ENCODE measurements at regions not wholly inside any gene's neighbourhood (a gene's known extent, or its start where the extent isn't known, plus 50 kb on each side); places are given as distances from the start of the nearest gene placed in this dataset.

- no peak for DNase-seq (ENCODE audit: low read depth)
- TF ChIP-seq CTCF (conservative IDR thresholded peaks at IDR 0.05; ENCODE audit: low read depth, low read length) = no peak
- no peak overlapping the region for H3K4me3 ChIP-seq (ENCODE audit: low read length)
Measured at GRCh38 chr15:70194266-70194665, 96.5 kb upstream of the TLE3 start.

- TF ChIP-seq CTCF (conservative IDR thresholded peaks at IDR 0.05; ENCODE audit: low read depth, low read length) = no peak
- H3K4me3 ChIP-seq (ENCODE audit: low read length) = no peak overlapping the region
- no peak for DNase-seq (ENCODE audit: low read depth)
Measured at GRCh38 chr15:70193734-70194133, 96.0 kb upstream of the TLE3 start.

GRCh38 chr15:70192490-70192889 is 94.8 kb upstream of the TLE3 start:
- H3K4me3 ChIP-seq (ENCODE audit: low read length) = no peak overlapping the region
- TF ChIP-seq CTCF (conservative IDR thresholded peaks at IDR 0.05; ENCODE audit: low read depth, low read length) = no peak
- DNase-seq (ENCODE audit: low read depth) = no peak

- TF ChIP-seq CTCF (conservative IDR thresholded peaks at IDR 0.05; ENCODE audit: low read depth, low read length) = no peak
- no peak for DNase-seq (ENCODE audit: low read depth)
- no peak overlapping the region for H3K4me3 ChIP-seq (ENCODE audit: low read length)
Measured at GRCh38 chr15:70192041-70192440, 94.3 kb upstream of the TLE3 start.

- no peak for DNase-seq (ENCODE audit: low read depth)
- no peak for TF ChIP-seq CTCF (conservative IDR thresholded peaks at IDR 0.05; ENCODE audit: low read depth, low read length)
Measured at GRCh38 chr15:70190965-70191364, 93.2 kb upstream of the TLE3 start.

GRCh38 chr15:70189826-70190695 is 92.3 kb upstream of the TLE3 start:
- no peak for DNase-seq (ENCODE audit: low read depth)
- no peak overlapping the region for H3K4me3 ChIP-seq (ENCODE audit: low read length)
- TF ChIP-seq CTCF (conservative IDR thresholded peaks at IDR 0.05; ENCODE audit: low read depth, low read length) = no peak

More at GRCh38 chr15:70190965-70191364, 93.2 kb upstream of the TLE3 start:
- H3K4me3 ChIP-seq (ENCODE audit: low read length) = no peak overlapping the region

GRCh38 chr15:70188286-70188685 is 90.6 kb upstream of the TLE3 start:
- H3K4me3 ChIP-seq (ENCODE audit: low read length) = no peak overlapping the region
- TF ChIP-seq CTCF (conservative IDR thresholded peaks at IDR 0.05; ENCODE audit: low read depth, low read length) = no peak
- DNase-seq (ENCODE audit: low read depth) = no peak
